ENCODE measurements at regions not wholly inside any gene's neighbourhood (a gene's known extent, or its start where the extent isn't known, plus 50 kb on each side); places are given as distances from the start of the nearest gene placed in this dataset.

GRCh38 chr21:29486306-29486807 is 187.6 kb downstream of the BACH1 start:
- TF ChIP-seq POLR2A (IDR thresholded peaks at IDR 0.05) (no peak), CTCF (IDR thresholded peaks at IDR 0.05) (no peak)

Data from esophagus squamous epithelium (tissue), 4 donors.